ENCODE measurements at regions not wholly inside any gene's neighbourhood (a gene's known extent, or its start where the extent isn't known, plus 50 kb on each side); places are given as distances from the start of the nearest gene placed in this dataset.
"Not testable (repeated sequence)": the region's sequence is repeated elsewhere in the genome, so short reads cannot be mapped to it uniquely, and the experiment has no call there.

DNA sequence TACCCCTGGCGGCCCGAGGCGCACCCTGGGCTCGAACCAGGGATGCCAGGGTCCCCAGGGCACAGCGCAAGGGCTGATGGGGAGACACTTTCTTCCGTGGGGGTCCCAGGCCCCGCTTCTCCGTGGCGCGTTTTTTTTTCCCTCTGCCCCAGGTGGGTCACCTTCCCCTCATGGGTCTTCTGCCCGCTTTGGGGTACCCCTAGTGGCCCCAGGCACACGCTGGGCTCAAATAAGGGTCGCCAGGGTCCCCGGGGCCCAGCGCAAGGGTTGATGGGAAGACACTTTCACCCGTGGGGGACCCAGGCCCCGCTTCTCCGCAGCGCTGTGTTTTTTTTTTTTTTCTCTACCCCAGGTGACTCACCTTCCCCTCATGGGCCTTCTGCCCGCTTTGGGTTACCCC is 163.3 kb upstream of the ZNG1F start:
- H2AFZ ChIP-seq (ENCODE audit: low read depth, low read length, poor library complexity, severe bottlenecking); H3K4me3 ChIP-seq (replicated peaks in 1 of 2; ENCODE audit: low read depth in 1 of 2, low read length in 2 of 2); H3K9me3 ChIP-seq (ENCODE audit: control insufficient read depth in 1 of 2, insufficient read depth in 1 of 2, low read depth in 1 of 2, low read length in 2 of 2); H3K9me2 ChIP-seq (ENCODE audit: insufficient read depth); H3K4me2 ChIP-seq (ENCODE audit: low read length); H3K79me2 ChIP-seq (ENCODE audit: insufficient read depth, low read length); intact Hi-C loops (cut with micrococcal nuclease); H3K36me3 ChIP-seq (ENCODE audit: control insufficient read depth in 1 of 2, insufficient read depth in 2 of 2, low read length in 2 of 2); CTCF ChIA-PET; H3K27me3 ChIP-seq (ENCODE audit: insufficient read depth, low read length); POLR2A ChIA-PET; ATAC-seq; DNase-seq (ENCODE audit: low read depth, low spot score); H3K4me1 ChIP-seq (ENCODE audit: control insufficient read depth in 1 of 2, insufficient read depth in 2 of 2, low read length in 2 of 2); H3K27ac ChIP-seq (ENCODE audit: low read depth, low read length); RAD21 ChIA-PET (ENCODE audit: low non-redundant PET in 1 of 2, low total read pairs in 2 of 2, uncharacterized antibody in 2 of 2, unreplicated experiment in 2 of 2); H3K9ac ChIP-seq (ENCODE audit: low read length); H4K20me1 ChIP-seq (ENCODE audit: insufficient read depth); BruUV-seq (replicated peaks): not testable (repeated sequence)

DNA sequence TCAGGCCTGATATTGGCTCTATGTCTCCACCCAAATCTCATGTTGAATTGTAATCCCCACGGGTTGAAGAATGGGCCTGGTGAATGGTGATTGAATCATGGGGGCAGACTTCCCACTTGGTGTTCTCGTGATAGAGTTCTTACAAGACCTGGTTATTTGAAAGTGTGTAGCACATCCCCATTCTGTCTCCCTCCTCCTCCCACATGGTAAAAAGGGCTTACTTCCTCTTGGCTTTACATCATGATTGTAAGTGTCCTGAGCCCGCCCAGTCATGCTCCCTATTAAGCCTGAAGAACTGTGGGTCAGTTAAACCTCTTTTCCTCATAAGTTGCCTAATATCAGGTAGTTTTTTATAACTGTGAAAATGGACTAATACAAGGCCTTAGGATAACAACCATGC is 158.8 kb upstream of the ZNG1F start:
- ATAC-seq; BruUV-seq (replicated peaks): not testable (repeated sequence)

DNA sequence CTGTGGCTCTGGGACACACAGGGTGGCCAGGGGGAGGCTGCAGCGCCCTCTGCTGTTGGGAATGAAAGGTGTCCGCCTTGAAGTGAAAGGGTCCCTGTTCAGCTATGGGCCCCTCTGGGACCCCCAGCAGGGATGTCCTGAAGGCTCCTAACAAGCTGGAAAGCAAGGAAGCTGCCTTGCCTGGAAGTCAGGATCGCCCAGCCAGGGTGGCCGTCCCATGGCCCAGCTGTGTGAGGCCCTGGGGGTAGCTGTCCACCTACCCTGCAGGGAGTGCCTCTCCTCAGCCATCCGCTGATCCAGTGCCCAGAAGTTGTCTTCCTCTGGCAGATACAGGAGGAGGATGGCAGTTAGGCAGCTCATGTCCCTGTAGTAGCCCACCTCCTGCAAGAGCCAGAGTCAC is 143.4 kb upstream of the ZNG1F start:
- CTCF ChIA-PET; H3K36me3 ChIP-seq (ENCODE audit: control insufficient read depth in 1 of 2, insufficient read depth in 2 of 2, low read length in 2 of 2); H3K9ac ChIP-seq (ENCODE audit: low read length); H3K9me3 ChIP-seq (ENCODE audit: control insufficient read depth in 1 of 2, insufficient read depth in 1 of 2, low read depth in 1 of 2, low read length in 2 of 2); RAD21 ChIA-PET (ENCODE audit: low non-redundant PET in 1 of 2, low total read pairs in 2 of 2, uncharacterized antibody in 2 of 2, unreplicated experiment in 2 of 2); H3K27me3 ChIP-seq (ENCODE audit: insufficient read depth, low read length); H3K27ac ChIP-seq (ENCODE audit: low read depth, low read length); ATAC-seq; H4K20me1 ChIP-seq (ENCODE audit: insufficient read depth); H3K4me1 ChIP-seq (ENCODE audit: control insufficient read depth in 1 of 2, insufficient read depth in 2 of 2, low read length in 2 of 2); H2AFZ ChIP-seq (ENCODE audit: low read depth, low read length, poor library complexity, severe bottlenecking); DNase-seq (ENCODE audit: low read depth, low spot score); BruUV-seq (replicated peaks); H3K4me3 ChIP-seq (replicated peaks in 1 of 2; ENCODE audit: low read depth in 1 of 2, low read length in 2 of 2); H3K9me2 ChIP-seq (ENCODE audit: insufficient read depth); H3K4me2 ChIP-seq (ENCODE audit: low read length); H3K79me2 ChIP-seq (ENCODE audit: insufficient read depth, low read length); intact Hi-C loops (cut with micrococcal nuclease); POLR2A ChIA-PET: not testable (repeated sequence)

More for the DNA sequence above, 158.8 kb upstream of the ZNG1F start:
- RAD21 ChIA-PET (ENCODE audit: low non-redundant PET in 1 of 2, low total read pairs in 2 of 2, uncharacterized antibody in 2 of 2, unreplicated experiment in 2 of 2); H3K9ac ChIP-seq (ENCODE audit: low read length); H3K27me3 ChIP-seq (ENCODE audit: insufficient read depth, low read length); H3K27ac ChIP-seq (ENCODE audit: low read depth, low read length); H3K36me3 ChIP-seq (ENCODE audit: control insufficient read depth in 1 of 2, insufficient read depth in 2 of 2, low read length in 2 of 2); H3K9me2 ChIP-seq (ENCODE audit: insufficient read depth); H3K4me2 ChIP-seq (ENCODE audit: low read length); H3K79me2 ChIP-seq (ENCODE audit: insufficient read depth, low read length); H3K4me3 ChIP-seq (replicated peaks in 1 of 2; ENCODE audit: low read depth in 1 of 2, low read length in 2 of 2); H3K4me1 ChIP-seq (ENCODE audit: control insufficient read depth in 1 of 2, insufficient read depth in 2 of 2, low read length in 2 of 2); H2AFZ ChIP-seq (ENCODE audit: low read depth, low read length, poor library complexity, severe bottlenecking); H4K20me1 ChIP-seq (ENCODE audit: insufficient read depth); H3K9me3 ChIP-seq (ENCODE audit: control insufficient read depth in 1 of 2, insufficient read depth in 1 of 2, low read depth in 1 of 2, low read length in 2 of 2); DNase-seq (ENCODE audit: low read depth, low spot score); intact Hi-C loops (cut with micrococcal nuclease); CTCF ChIA-PET; POLR2A ChIA-PET: not testable (repeated sequence)

DNA sequence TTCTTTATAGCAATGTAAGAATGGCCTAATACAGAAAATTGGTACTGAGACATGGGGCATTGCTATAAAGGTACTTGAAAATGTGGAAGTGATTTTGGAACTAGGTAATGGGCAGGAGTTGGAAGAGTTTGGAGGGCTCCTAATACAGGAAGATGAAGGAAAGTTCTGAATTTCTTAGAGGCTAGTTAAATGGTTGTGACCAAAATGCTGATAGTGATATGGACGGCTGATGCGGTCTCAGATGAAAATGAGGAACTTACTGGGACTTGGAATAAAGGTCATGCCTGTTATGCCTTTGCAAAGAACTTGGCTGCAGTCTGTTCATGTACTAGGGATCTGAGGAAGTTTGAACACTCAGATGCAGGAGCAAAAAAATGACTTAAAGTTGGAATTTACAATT is 132.2 kb upstream of the ZNG1F start:
- BruUV-seq (replicated peaks); H3K4me1 ChIP-seq (ENCODE audit: control insufficient read depth in 1 of 2, insufficient read depth in 2 of 2, low read length in 2 of 2); H3K4me3 ChIP-seq (replicated peaks in 1 of 2; ENCODE audit: low read depth in 1 of 2, low read length in 2 of 2); H4K20me1 ChIP-seq (ENCODE audit: insufficient read depth); POLR2A ChIA-PET; RAD21 ChIA-PET (ENCODE audit: low non-redundant PET in 1 of 2, low total read pairs in 2 of 2, uncharacterized antibody in 2 of 2, unreplicated experiment in 2 of 2); H3K36me3 ChIP-seq (ENCODE audit: control insufficient read depth in 1 of 2, insufficient read depth in 2 of 2, low read length in 2 of 2); H3K4me2 ChIP-seq (ENCODE audit: low read length); H3K27me3 ChIP-seq (ENCODE audit: insufficient read depth, low read length); H3K79me2 ChIP-seq (ENCODE audit: insufficient read depth, low read length); CTCF ChIA-PET; ATAC-seq; H3K27ac ChIP-seq (ENCODE audit: low read depth, low read length); H3K9me2 ChIP-seq (ENCODE audit: insufficient read depth); H2AFZ ChIP-seq (ENCODE audit: low read depth, low read length, poor library complexity, severe bottlenecking); intact Hi-C loops (cut with micrococcal nuclease); H3K9ac ChIP-seq (ENCODE audit: low read length); DNase-seq (ENCODE audit: low read depth, low spot score); H3K9me3 ChIP-seq (ENCODE audit: control insufficient read depth in 1 of 2, insufficient read depth in 1 of 2, low read depth in 1 of 2, low read length in 2 of 2): not testable (repeated sequence)

DNA sequence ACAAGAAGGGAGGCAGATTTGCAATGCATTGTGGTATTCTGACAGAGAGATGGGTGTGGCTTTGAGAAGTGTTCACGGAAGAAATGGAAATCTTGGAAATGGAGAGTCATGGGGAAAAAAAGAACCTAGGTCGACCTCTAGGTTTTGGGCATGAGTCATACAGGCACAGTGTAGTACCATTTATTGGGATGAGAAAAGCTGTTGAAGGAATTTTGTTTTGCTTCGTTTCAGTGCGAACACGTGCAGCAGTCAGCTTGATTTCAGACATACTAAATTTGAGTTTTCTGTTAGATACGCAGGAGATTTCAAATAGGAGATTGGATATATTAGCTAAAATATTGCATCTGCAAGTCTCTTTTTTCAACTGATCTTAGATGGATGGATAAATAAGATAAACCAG is 119.8 kb upstream of the ZNG1F start:
- CTCF ChIA-PET; H3K9ac ChIP-seq (ENCODE audit: low read length); BruUV-seq (replicated peaks); H3K9me2 ChIP-seq (ENCODE audit: insufficient read depth); H4K20me1 ChIP-seq (ENCODE audit: insufficient read depth); DNase-seq (ENCODE audit: low read depth, low spot score); H3K4me2 ChIP-seq (ENCODE audit: low read length); POLR2A ChIA-PET; ATAC-seq; intact Hi-C loops (cut with micrococcal nuclease); H3K4me1 ChIP-seq (ENCODE audit: control insufficient read depth in 1 of 2, insufficient read depth in 2 of 2, low read length in 2 of 2); H3K79me2 ChIP-seq (ENCODE audit: insufficient read depth, low read length); H3K36me3 ChIP-seq (ENCODE audit: control insufficient read depth in 1 of 2, insufficient read depth in 2 of 2, low read length in 2 of 2); RAD21 ChIA-PET (ENCODE audit: low non-redundant PET in 1 of 2, low total read pairs in 2 of 2, uncharacterized antibody in 2 of 2, unreplicated experiment in 2 of 2); H2AFZ ChIP-seq (ENCODE audit: low read depth, low read length, poor library complexity, severe bottlenecking); H3K9me3 ChIP-seq (ENCODE audit: control insufficient read depth in 1 of 2, insufficient read depth in 1 of 2, low read depth in 1 of 2, low read length in 2 of 2); H3K4me3 ChIP-seq (replicated peaks in 1 of 2; ENCODE audit: low read depth in 1 of 2, low read length in 2 of 2); H3K27ac ChIP-seq (ENCODE audit: low read depth, low read length); H3K27me3 ChIP-seq (ENCODE audit: insufficient read depth, low read length): not testable (repeated sequence)

All from HCT116 (cell line).